RKO (cell line): ENCODE measurements at regions not wholly inside any gene's neighbourhood (a gene's known extent, or its start where the extent isn't known, plus 50 kb on each side); places are given as distances from the start of the nearest gene placed in this dataset.
A peak's percentile ranks its signal among the peaks of the same experiment; 100 is the strongest.

Experiments
- DNase-seq: peaks from one replicate; pipeline ENCODE4 v3.0.0-alpha.2; 2016; ENCODE audit warnings: low spot score

DNA sequence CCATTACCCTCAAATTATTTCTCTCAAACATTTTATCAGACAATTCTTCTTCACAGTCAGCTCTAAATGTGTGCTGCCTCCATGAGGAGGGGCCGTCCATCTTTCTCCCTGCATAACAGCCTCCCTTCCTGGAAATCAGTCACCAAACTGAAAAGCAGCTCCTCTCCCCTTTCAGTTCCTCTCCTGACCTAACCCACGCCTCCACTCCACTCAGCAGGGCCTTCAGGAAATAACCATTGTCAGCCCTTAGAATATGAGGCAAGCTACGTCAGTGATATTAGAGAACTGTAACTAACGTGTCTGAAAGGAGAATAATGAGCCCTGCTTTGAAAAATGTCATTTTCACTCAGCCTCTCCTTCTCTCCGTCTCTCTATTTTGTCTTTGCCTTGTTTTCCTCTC, 116.2 kb downstream of the OLFM4 start:
- DNase-seq = no peak

- peak; percentile 10 for DNase-seq
Observed at GRCh38 chr13:53150568-53150967, 122.0 kb downstream of the OLFM4 start.

DNA sequence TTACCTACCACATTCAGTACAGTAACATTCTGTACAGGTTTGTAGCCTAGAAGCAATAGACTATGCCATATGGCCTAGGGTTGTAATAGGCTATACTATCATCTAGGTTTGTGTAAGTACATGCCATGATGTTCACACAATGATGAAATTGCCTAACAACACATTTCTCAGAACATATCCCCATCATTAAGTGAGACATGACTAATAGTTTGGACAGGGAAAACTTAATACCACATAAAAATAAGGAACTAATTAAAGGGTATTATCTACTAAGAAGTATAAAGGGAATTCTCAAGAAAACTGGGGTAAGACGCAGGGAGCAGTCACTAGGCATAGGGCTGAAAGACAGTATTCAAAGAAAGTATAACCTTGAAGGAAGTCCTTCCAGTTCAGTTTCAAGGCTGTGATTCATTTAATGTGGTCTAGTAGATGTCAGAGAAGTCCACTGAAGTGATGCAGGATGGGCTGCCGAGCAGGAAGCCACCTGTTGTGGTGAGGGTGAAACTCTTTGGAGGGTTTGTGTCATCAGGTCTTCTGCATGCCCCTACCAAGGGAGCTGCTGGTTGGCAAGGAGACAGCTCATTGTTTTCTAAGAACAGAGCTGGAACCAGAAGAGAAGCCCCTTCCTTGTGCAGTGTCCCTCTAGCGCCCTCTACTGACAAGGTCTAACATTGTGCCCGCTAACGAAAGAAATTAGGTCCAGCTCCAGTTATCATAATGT, 122.9 kb downstream of the OLFM4 start:
- peak; percentile 50 for DNase-seq

- no peak for DNase-seq
Observed at GRCh38 chr13:53152057-53152421, 123.4 kb downstream of the OLFM4 start.

GRCh38 chr13:53158201-53158600, 129.6 kb downstream of the OLFM4 start:
- DNase-seq = no peak

DNA sequence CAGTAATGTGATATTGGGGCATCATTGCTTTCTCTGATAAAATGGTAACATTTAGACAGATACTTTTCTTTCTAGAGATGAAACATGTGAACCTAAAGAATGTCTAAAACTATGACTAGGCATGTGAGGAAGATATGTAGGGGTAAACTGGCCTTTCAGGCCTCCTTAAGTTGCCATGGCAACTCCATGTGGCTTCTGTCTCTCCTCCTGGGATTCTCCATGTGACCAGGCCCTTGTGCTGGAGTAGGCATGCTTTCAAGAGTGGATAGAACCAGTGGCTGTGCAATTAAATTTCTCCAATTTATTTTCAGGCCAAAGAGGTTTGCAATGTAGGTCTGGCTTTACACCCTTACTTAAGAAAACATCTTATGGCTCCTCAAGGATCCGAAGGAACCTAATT, 130.8 kb downstream of the OLFM4 start:
- no peak for DNase-seq

DNA sequence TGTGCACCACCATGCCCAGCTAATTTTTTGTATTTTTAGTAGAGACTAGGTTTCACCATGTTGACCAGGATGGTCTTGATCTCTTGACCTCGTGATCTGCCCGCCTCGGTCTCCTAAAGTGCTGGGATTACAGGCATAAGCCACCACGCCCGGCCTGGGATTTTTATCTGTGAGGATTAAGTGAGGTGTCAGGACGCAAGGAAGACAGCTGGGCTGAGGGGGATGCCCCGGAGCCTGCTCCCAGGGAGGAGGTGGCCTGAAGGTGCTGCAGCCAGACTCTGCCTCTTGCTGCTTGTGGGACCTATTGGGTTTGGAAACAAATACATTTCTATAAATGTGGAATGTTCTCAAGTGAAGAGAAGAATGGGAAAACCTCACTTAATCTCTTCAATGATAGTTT, 131.6 kb downstream of the OLFM4 start:
- DNase-seq = no peak

DNA sequence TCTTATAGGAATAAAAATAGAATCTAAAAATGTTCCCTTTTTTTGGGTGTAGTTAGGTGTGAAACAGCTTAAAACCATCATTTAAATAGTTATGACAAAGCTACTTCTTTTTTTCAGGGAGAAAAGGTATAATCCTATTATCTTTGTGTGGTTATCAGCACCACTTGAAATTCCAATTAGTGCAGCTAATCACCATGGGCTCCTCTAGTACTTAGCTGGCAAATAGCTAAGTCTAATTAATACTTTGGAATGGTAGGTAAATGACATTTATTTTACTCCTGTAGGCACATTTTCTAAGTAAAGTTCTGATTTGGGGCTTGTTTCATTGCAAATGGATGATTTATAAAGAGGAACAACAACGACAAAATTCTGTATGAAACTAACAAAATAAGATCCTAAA, 132.6 kb downstream of the OLFM4 start:
- DNase-seq = no peak

- no peak for DNase-seq
Observed at GRCh38 chr13:53165261-53165660, 136.6 kb downstream of the OLFM4 start.

- no peak for DNase-seq
Observed at GRCh38 chr13:53167561-53167960, 138.9 kb downstream of the OLFM4 start.

DNA sequence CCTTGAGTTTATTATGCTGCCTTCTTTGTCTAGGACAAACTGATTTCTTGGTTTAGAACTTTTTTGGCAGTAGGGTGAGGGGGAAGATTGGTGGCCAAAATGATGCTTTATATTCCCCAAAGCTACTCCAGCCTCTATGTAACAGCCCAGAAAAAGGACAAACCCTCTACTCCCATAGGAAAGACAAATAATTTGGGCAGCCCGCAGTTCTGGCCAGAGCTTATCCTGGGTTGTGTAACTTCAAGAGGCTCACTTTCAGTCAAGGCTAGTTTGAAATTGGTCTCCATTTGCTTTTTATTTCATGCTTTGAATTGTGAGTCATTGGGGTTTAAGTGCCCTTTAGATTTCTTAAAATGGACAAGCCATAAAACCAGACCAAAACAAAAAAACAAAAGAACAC, 142.3 kb downstream of the OLFM4 start:
- no peak for DNase-seq

- no peak for DNase-seq
Observed at GRCh38 chr13:53174545-53174944, 145.9 kb downstream of the OLFM4 start.

GRCh38 chr13:53180684-53181083, 152.1 kb downstream of the OLFM4 start:
- DNase-seq = no peak

DNA sequence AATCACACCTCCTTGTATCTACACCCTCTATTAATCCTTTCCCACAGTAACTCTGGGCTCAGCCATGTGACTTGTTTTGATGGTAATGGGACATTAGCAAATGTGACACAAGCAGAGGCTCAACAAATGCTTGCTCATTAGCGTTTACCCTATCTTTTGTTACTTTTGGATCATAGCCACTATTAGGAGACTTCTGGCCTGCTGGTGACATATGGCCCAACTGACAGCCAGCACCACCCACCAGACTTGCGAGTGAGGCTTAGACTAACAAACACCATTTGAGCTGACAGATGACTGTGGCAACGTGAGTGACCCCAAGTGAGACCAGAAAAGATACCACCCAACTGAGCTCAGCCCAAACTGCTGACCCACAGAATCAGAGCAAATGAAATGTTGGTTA, 154.1 kb downstream of the OLFM4 start:
- DNase-seq = no peak

DNA sequence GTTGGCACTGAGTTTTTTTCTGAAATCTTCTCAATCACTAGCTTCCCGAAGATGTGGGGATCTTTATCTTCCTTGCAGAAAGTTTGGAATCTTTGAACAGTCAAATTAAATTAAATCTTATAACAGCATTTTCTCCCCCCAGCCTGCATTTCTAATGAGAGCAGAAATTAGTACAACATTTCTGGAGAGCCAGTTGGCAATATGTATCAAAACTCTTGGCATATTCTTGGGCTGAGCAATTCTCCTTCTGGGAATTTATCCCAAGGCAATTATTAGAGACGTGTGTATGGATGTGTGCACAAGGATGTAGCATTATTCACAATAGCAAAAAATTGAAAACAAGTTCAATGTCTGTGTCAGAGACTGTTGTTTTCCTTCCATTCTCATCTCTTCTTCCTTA, 159.5 kb downstream of the OLFM4 start:
- no peak for DNase-seq

GRCh38 chr13:53189162-53189561, 160.5 kb downstream of the OLFM4 start:
- peak; percentile 41 for DNase-seq

DNA sequence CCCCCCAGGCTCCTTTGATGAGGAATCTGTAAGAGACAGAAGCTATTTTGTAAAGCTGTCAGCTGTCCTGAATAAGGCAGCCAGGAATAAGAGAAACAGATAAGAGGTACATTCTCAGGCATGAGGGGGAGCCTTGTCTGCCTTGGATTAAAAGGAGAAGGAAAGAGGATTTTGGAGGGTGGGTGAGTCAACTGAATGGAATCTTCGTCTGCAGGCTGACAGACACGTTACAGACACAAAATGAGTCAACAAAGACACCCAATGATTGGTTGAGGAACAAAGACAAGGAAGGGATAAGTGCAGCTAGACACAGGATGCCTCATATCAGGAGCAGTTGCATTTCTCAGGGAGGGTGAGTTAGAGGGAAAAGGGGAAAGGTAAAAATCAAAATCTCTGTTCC, 162.5 kb downstream of the OLFM4 start:
- peak; percentile 79 for DNase-seq

DNA sequence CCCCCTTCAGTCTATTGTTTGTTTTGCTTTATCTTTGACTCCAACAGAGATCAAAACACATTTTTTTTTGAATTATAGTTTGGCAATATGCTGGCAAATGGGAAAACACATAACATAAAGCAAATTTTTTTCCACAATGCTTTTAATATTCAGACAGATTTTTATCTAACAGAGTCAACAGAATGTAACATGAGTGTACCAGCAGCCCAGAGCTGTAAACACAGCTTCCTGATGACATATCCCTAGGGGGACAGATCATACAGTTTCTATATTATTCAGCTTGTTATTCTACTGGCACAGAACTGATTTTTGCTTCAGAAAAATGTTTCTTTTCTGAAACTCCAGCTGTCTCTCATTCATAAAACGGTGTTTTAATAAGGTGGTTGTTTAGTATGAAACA, 168.8 kb downstream of the OLFM4 start:
- no peak for DNase-seq

GRCh38 chr13:53198017-53198416, 169.4 kb downstream of the OLFM4 start:
- peak; percentile 18 for DNase-seq

- no peak for DNase-seq
Observed at GRCh38 chr13:53198736-53199135, 170.1 kb downstream of the OLFM4 start.

- no peak for DNase-seq
Observed at GRCh38 chr13:53200075-53200474, 171.5 kb downstream of the OLFM4 start.

DNA sequence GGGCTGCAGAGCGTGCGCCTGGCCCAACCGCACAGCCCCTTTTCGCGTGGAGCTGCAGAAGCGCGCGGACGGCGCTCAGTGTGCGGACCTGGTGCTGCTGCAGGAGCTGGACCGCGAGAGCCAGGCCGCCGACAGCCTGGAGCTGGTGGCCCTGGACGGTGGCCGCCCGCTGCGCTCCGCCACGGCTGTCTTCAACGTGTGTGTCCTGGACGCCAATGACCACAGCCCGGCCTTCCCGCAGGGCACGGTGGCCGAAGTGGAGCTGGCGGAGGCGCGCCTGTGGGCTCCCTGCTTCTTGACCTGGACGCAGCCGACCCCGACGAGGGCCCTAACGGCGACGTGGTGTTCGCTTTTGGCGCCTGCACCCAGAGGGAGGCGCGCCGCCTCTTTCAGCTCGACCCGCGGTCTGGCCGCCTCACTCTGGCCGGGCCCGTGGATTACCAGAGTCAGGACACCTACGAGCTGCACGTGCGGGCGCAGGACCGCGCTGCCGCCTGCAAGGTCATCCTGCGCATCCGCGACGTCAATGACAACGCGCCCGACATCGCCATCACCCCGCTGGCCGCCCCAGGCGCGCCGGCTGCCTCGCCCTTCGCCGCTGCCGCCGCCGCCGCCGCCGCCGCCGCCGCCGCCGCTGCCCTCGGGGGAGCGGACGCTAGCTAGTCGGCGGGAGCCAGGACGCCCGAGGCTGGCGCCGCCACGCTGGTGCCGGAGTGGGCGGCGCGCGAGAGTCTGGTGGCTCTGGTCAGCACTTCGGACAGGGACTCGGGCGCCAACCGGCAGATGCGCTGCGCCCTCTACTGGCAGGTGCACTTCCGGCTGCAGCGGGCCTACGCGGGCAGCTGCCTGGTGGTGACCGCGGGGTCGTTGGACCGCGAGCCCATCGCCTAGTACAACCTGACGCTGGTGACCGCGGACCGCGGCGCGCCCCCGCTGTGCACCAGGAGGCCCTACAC, 172.2 kb downstream of the OLFM4 start:
- DNase-seq = no peak

DNA sequence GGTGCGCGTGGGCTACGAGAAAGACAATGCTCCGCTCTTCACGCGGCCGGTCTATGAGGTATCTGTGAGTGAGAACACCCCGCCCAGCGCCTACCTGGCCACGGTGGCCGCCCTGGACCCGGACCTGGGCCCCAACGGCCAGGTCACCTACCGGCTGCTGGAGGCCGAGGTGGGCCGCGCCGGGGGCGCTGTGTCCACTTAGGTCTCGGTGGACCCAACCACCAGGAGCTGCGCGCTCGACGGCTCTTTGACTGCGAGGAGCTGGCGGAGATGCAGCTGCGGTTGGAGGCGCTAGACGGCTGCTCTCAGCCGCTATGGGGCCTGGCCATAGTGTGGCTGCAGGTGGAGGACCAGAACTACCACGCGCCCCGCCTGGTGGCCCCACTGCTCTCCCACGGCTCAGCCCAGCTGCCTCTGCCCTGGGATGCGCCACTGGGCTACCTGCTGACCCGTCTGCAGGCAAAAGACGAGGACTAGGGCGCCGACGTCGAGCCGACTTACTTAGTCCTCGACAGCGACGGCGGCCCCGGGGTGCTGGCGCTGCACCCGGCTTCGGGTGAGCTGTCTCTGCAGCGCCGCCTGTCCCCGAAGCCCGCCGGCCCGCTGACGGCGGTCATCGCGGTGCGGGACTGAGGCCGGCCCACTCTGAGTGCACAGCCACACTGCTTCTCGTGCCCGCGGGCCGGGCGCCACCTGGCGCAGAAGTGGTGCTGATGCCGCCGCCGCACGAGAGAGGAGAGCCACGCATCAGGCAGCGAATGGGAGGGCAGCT, 173.0 kb downstream of the OLFM4 start:
- DNase-seq = no peak
